Esophagus squamous epithelium (tissue), 5 donors: ENCODE measurements at regions not wholly inside any gene's neighbourhood (a gene's known extent, or its start where the extent isn't known, plus 50 kb on each side); places are given as distances from the start of the nearest gene placed in this dataset.

Source experiments
- DNase-seq: peaks from one replicate; lab custom pipeline; 2025; lab: John Stamatoyannopoulos, UW
- H3K27ac ChIP-seq, 4 donors: fragments of 200-600 bp; sonication (generic); one replicate each; pipeline ENCODE4 v1.5.1; 2016 to 2019; ENCODE audit warnings: mild to moderate bottlenecking in 1 of 4
- H3K27me3 ChIP-seq, 4 donors: fragments of 200-600 bp; sonication (generic); 1 replicate in 3 of 4; 2 replicates in 1 of 4; pipeline versions ENCODE4 v1.5.1 to v1.6.0; 2017 to 2021; ENCODE audit warnings: antibody characterized with exemption in 1 of 4
- H3K36me3 ChIP-seq, 3 donors: fragments of 200-600 bp; sonication (generic); one replicate each; pipeline ENCODE4 v1.5.1; 2016 to 2019
- H3K4me1 ChIP-seq, 3 donors: fragments of 200-600 bp; sonication (generic); one replicate each; pipeline ENCODE4 v1.5.1; 2017 to 2019
- H3K4me3 ChIP-seq, 4 donors: fragments of 200-600 bp; sonication (generic); 1 replicate in 3 of 4; 2 replicates in 1 of 4; pipeline ENCODE4 v1.5.1; 2016 to 2019; ENCODE audit warnings: mild to moderate bottlenecking in 2 of 4, moderate library complexity in 1 of 4
- H3K9me3 ChIP-seq, 3 donors: fragments of 200-600 bp; sonication (generic); one replicate each; pipeline ENCODE4 v1.5.1; 2016 to 2019
- POLR2A ChIP-seq, 4 donors: fragments of 450-650 bp; IDR thresholded peaks; one replicate each; pipeline ENCODE4 v1.6.1; 2017; ENCODE audit warnings: antibody characterized with exemption in 4 of 4, mild to moderate bottlenecking in 4 of 4, moderate library complexity in 3 of 4
- WGBS, 2 donors: methylation state at CpG; one replicate each; pipeline ENCODE4 v1.1.5; 2018; 5-methylcytosine and 5-hydroxymethylcytosine counted together
- intact Hi-C: fragments of 100-400 bp; cut with DNase I; formaldehyde crosslinking; loops from one replicate; pipeline ENCODE4 v1.15.0; 2022
- TF ChIP-seq, protein P1 (sequence below), 6 experiments: fragments of 450-650 bp in 4 of 6; fragments of 200-600 bp in 2 of 6; sonication (generic) in 2 of 6; IDR thresholded peaks; one replicate each; pipeline ENCODE4 v1.5.1; 2016 to 2019; ENCODE audit warnings: antibody characterized with exemption in 6 of 6, mild to moderate bottlenecking in 4 of 6, moderate library complexity in 4 of 6
- donor health status: DM: yes; HTN: yes; CAD: no.

GRCh38 chr18:54043484-54044251, 180.8 kb downstream of the MBD2 start:
- no peaks in the 10 kb centered on the region for H3K36me3 ChIP-seq
- WGBS, 2 donors: 83 to 95% methylated on average over 2 of the region's 2 CpGs
- no peak overlapping the region for H3K27ac ChIP-seq
- TF ChIP-seq POLR2A (IDR thresholded peaks at IDR 0.05): no peak
- TF ChIP-seq, protein P1, sequence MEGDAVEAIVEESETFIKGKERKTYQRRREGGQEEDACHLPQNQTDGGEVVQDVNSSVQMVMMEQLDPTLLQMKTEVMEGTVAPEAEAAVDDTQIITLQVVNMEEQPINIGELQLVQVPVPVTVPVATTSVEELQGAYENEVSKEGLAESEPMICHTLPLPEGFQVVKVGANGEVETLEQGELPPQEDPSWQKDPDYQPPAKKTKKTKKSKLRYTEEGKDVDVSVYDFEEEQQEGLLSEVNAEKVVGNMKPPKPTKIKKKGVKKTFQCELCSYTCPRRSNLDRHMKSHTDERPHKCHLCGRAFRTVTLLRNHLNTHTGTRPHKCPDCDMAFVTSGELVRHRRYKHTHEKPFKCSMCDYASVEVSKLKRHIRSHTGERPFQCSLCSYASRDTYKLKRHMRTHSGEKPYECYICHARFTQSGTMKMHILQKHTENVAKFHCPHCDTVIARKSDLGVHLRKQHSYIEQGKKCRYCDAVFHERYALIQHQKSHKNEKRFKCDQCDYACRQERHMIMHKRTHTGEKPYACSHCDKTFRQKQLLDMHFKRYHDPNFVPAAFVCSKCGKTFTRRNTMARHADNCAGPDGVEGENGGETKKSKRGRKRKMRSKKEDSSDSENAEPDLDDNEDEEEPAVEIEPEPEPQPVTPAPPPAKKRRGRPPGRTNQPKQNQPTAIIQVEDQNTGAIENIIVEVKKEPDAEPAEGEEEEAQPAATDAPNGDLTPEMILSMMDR (IDR thresholded peaks at IDR 0.05): no peak
- H3K27me3 ChIP-seq: no peaks in the 10 kb centered on the region
- DNase-seq: no peak
- H3K4me1 ChIP-seq: no peaks in the 10 kb centered on the region
- H3K4me3 ChIP-seq: no peak overlapping the region
- intact Hi-C loops: no loop called here
- H3K9me3 ChIP-seq: no peaks in the 10 kb centered on the region

DNA sequence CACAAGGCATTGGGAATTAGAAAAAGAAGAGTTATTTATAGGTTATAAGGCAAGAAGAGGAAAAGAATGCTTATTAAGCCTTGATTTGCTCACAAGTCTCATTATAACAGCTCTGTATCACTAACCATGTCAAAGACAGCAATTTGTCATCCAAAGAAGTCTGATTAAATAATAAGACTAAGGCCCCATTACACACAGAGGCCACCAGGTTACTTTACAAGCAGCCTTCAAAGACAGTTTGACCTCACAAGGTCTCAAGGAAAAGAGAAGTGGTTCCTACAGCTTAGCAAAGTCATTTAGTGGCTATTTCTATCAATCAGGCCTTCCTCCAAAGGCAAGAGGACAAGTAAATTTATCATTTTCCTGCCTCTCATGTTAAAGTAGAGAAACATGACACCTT, 188.5 kb downstream of the MBD2 start:
- no peaks in the 10 kb centered on the region for H3K9me3 ChIP-seq
- H3K27ac ChIP-seq: no peak overlapping the region
- DNase-seq: no peak
- H3K27me3 ChIP-seq: no peaks in the 10 kb centered on the region
- no peak for TF ChIP-seq POLR2A (IDR thresholded peaks at IDR 0.05)
- TF ChIP-seq, protein P1 (IDR thresholded peaks at IDR 0.05): no peak
- H3K4me3 ChIP-seq: no peak overlapping the region
- intact Hi-C loops: no loop called here
- H3K4me1 ChIP-seq: no peaks in the 10 kb centered on the region
- no peaks in the 10 kb centered on the region for H3K36me3 ChIP-seq

GRCh38 chr18:54033052-54033451, 191.4 kb downstream of the MBD2 start:
- Histone ChIP-seq H3K27me3 (no peaks in the 10 kb centered on the region), H3K4me1 (no peaks in the 10 kb centered on the region), H3K36me3 (no peaks in the 10 kb centered on the region), H3K4me3 (no peak overlapping the region), H3K27ac (no peak overlapping the region), H3K9me3 (no peaks in the 10 kb centered on the region)
- intact Hi-C loops: no loop called here
- DNase-seq: no peak
- no peak for TF ChIP-seq POLR2A (IDR thresholded peaks at IDR 0.05)
- TF ChIP-seq, protein P1 (IDR thresholded peaks at IDR 0.05): no peak
- 83 to 86% methylated on average over 3 of the region's 3 CpGs for WGBS, 2 donors

- no peak overlapping the region for H3K27ac ChIP-seq
- H3K27me3 ChIP-seq: no peaks in the 10 kb centered on the region
- DNase-seq: no peak
- no peaks in the 10 kb centered on the region for H3K9me3 ChIP-seq
- intact Hi-C loops: no loop called here
- no peaks in the 10 kb centered on the region for H3K36me3 ChIP-seq
- TF ChIP-seq, protein P1 (IDR thresholded peaks at IDR 0.05): no peak
- TF ChIP-seq POLR2A (IDR thresholded peaks at IDR 0.05): no peak
- no peaks in the 10 kb centered on the region for H3K4me1 ChIP-seq
- H3K4me3 ChIP-seq: no peak overlapping the region
Observed at GRCh38 chr18:54032412-54032811, 192.1 kb downstream of the MBD2 start.

- no peaks in the 10 kb centered on the region for H3K36me3 ChIP-seq
- H3K27ac ChIP-seq: no peak overlapping the region
- TF ChIP-seq, protein P1 (IDR thresholded peaks at IDR 0.05): no peak
- no peak for TF ChIP-seq POLR2A (IDR thresholded peaks at IDR 0.05)
- no peak for DNase-seq
- no peaks in the 10 kb centered on the region for H3K4me1 ChIP-seq
- H3K9me3 ChIP-seq: no peaks in the 10 kb centered on the region
- no peaks in the 10 kb centered on the region for H3K27me3 ChIP-seq
- H3K4me3 ChIP-seq: no peak overlapping the region
- intact Hi-C loops: no loop called here
Observed at GRCh38 chr18:54031243-54031642, 193.2 kb downstream of the MBD2 start.
